ENCODE measurements at regions not wholly inside any gene's neighbourhood (a gene's known extent, or its start where the extent isn't known, plus 50 kb on each side); places are given as distances from the start of the nearest gene placed in this dataset.

- no peak for TF ChIP-seq CTCF (conservative IDR thresholded peaks at IDR 0.05; ENCODE audit: low read depth, low read length)
- TF ChIP-seq EZH2 (IDR thresholded peaks at IDR 0.05; ENCODE audit: low read length, unreplicated experiment), result no peak
These were observed 113.0 kb upstream of the EYA4 start for GRCh38 chr6:133128191-133128590.
